ENCODE measurements at regions not wholly inside any gene's neighbourhood (a gene's known extent, or its start where the extent isn't known, plus 50 kb on each side); places are given as distances from the start of the nearest gene placed in this dataset.

GRCh38 chr16:85258629-85259028, 146.4 kb upstream of the CIBAR2 start:
- Mint-ChIP-seq H3K9me3 (no peaks in the 10 kb centered on the region), H3K36me3 (ENCODE audit: low read depth) (peaks cover 6% of the 10 kb centered on the region), H3K27ac (no peak overlapping the region), H3K27me3 (ENCODE audit: low read depth) (peaks cover 5% of the 10 kb centered on the region), H3K4me3 (no peak overlapping the region), H3K4me1 (peaks cover 43% of the 10 kb centered on the region)
- TF ChIP-seq CTCF (IDR thresholded peaks at IDR 0.05; ENCODE audit: unreplicated experiment in 3 of 3), result no peak

- TF ChIP-seq CTCF (IDR thresholded peaks at IDR 0.05; ENCODE audit: unreplicated experiment in 3 of 3), result no peak
- H3K27ac Mint-ChIP-seq, result no peak overlapping the region
- H3K9me3 Mint-ChIP-seq, result no peaks in the 10 kb centered on the region
- H3K36me3 Mint-ChIP-seq (ENCODE audit: low read depth), result peaks cover 6% of the 10 kb centered on the region
- H3K27me3 Mint-ChIP-seq (ENCODE audit: low read depth), result peaks cover 5% of the 10 kb centered on the region
- H3K4me1 Mint-ChIP-seq, result peaks cover 43% of the 10 kb centered on the region
- no peak overlapping the region for H3K4me3 Mint-ChIP-seq
These were observed 147.0 kb upstream of the CIBAR2 start for GRCh38 chr16:85259115-85259831.

- H3K4me3 Mint-ChIP-seq, result no peak overlapping the region
- peaks cover 43% of the 10 kb centered on the region for H3K4me1 Mint-ChIP-seq
- peaks cover 6% of the 10 kb centered on the region for H3K36me3 Mint-ChIP-seq (ENCODE audit: low read depth)
- TF ChIP-seq CTCF (IDR thresholded peaks at IDR 0.05; ENCODE audit: unreplicated experiment in 3 of 3), result no peak
- peaks cover 5% of the 10 kb centered on the region for H3K27me3 Mint-ChIP-seq (ENCODE audit: low read depth)
- H3K9me3 Mint-ChIP-seq, result no peaks in the 10 kb centered on the region
- no peak overlapping the region for H3K27ac Mint-ChIP-seq
These were observed 147.5 kb upstream of the CIBAR2 start for GRCh38 chr16:85259832-85260167.

GRCh38 chr16:85261204-85261603, 148.9 kb upstream of the CIBAR2 start:
- H3K36me3 Mint-ChIP-seq (ENCODE audit: low read depth), result peaks cover 6% of the 10 kb centered on the region
- H3K4me1 Mint-ChIP-seq, result peaks cover 43% of the 10 kb centered on the region
- no peak overlapping the region for H3K4me3 Mint-ChIP-seq
- no peaks in the 10 kb centered on the region for H3K9me3 Mint-ChIP-seq
- no peak for TF ChIP-seq CTCF (IDR thresholded peaks at IDR 0.05; ENCODE audit: unreplicated experiment in 3 of 3)
- H3K27me3 Mint-ChIP-seq (ENCODE audit: low read depth), result peaks cover 5% of the 10 kb centered on the region
- no peak overlapping the region for H3K27ac Mint-ChIP-seq

- peaks cover 4% of the 10 kb centered on the region for H3K27me3 Mint-ChIP-seq (ENCODE audit: low read depth)
- no peak for TF ChIP-seq CTCF (IDR thresholded peaks at IDR 0.05; ENCODE audit: unreplicated experiment in 3 of 3)
- no peaks in the 10 kb centered on the region for H3K9me3 Mint-ChIP-seq
- H3K36me3 Mint-ChIP-seq (ENCODE audit: low read depth), result peaks cover 6% of the 10 kb centered on the region
- H3K4me3 Mint-ChIP-seq, result no peak overlapping the region
- no peak overlapping the region for H3K27ac Mint-ChIP-seq
- peaks cover 40% of the 10 kb centered on the region for H3K4me1 Mint-ChIP-seq
These were observed 149.6 kb upstream of the CIBAR2 start for GRCh38 chr16:85261657-85262557.

All from nephron (organoid).